ENCODE measurements at regions not wholly inside any gene's neighbourhood (a gene's known extent, or its start where the extent isn't known, plus 50 kb on each side); places are given as distances from the start of the nearest gene placed in this dataset.
"Not testable (repeated sequence)": the region's sequence is repeated elsewhere in the genome, so short reads cannot be mapped to it uniquely, and the experiment has no call there.

- no peak overlapping the region for H3K27ac ChIP-seq (ENCODE audit: low read depth, low read length)
- no peaks in the 10 kb centered on the region for H3K27me3 ChIP-seq (ENCODE audit: insufficient read depth, low read length)
- WGBS, result 94% methylated on average over 12 of the region's 12 CpGs
- H3K36me3 ChIP-seq (ENCODE audit: insufficient read depth, low read length), result no peaks in the 10 kb centered on the region
- no peak overlapping the region for H3K4me3 ChIP-seq (ENCODE audit: low read length)
- no peak overlapping the region for H3K9ac ChIP-seq (ENCODE audit: low read depth, low read length)
- H3K4me1 ChIP-seq (ENCODE audit: insufficient read depth, low read length), result no peaks in the 10 kb centered on the region
- H3K9me3 ChIP-seq (ENCODE audit: insufficient read depth, low read depth, low read length), result no peaks in the 10 kb centered on the region
Measured at GRCh38 chr2:100742277-100743254, 77.4 kb upstream of the NPAS2 start.

- H3K9me3 ChIP-seq (ENCODE audit: insufficient read depth, low read depth, low read length), result no peaks in the 10 kb centered on the region
- H3K27me3 ChIP-seq (ENCODE audit: insufficient read depth, low read length), result no peaks in the 10 kb centered on the region
- no peaks in the 10 kb centered on the region for H3K4me1 ChIP-seq (ENCODE audit: insufficient read depth, low read length)
- no peak overlapping the region for H3K4me3 ChIP-seq (ENCODE audit: low read length)
- no peaks in the 10 kb centered on the region for H3K36me3 ChIP-seq (ENCODE audit: insufficient read depth, low read length)
- WGBS, result 95% methylated on average over 5 of the region's 5 CpGs
- H3K27ac ChIP-seq (ENCODE audit: low read depth, low read length), result no peak overlapping the region
- H3K9ac ChIP-seq (ENCODE audit: low read depth, low read length), result no peak overlapping the region
Measured at GRCh38 chr2:100743741-100744140, 76.2 kb upstream of the NPAS2 start.

GRCh38 chr2:100744184-100744583 lies 75.8 kb upstream of the NPAS2 start:
- Histone ChIP-seq H3K36me3 (ENCODE audit: insufficient read depth, low read length) (no peaks in the 10 kb centered on the region), H3K9me3 (ENCODE audit: insufficient read depth, low read depth, low read length) (no peaks in the 10 kb centered on the region), H3K27ac (ENCODE audit: low read depth, low read length) (no peak overlapping the region), H3K27me3 (ENCODE audit: insufficient read depth, low read length) (no peaks in the 10 kb centered on the region), H3K9ac (ENCODE audit: low read depth, low read length) (no peak overlapping the region), H3K4me1 (ENCODE audit: insufficient read depth, low read length) (no peaks in the 10 kb centered on the region), H3K4me3 (ENCODE audit: low read length) (no peak overlapping the region)
- WGBS, result 95% methylated on average over 11 of the region's 11 CpGs

- Histone ChIP-seq H3K27me3 (ENCODE audit: insufficient read depth, low read length) (no peaks in the 10 kb centered on the region), H3K27ac (ENCODE audit: low read depth, low read length) (no peak overlapping the region), H3K9me3 (ENCODE audit: insufficient read depth, low read depth, low read length) (no peaks in the 10 kb centered on the region), H3K9ac (ENCODE audit: low read depth, low read length) (no peak overlapping the region), H3K4me3 (ENCODE audit: low read length) (no peak overlapping the region), H3K36me3 (ENCODE audit: insufficient read depth, low read length) (no peaks in the 10 kb centered on the region), H3K4me1 (ENCODE audit: insufficient read depth, low read length) (no peaks in the 10 kb centered on the region)
- WGBS, result 89% methylated on average over 5 of the region's 5 CpGs
Measured at GRCh38 chr2:100744589-100744988, 75.3 kb upstream of the NPAS2 start.

GRCh38 chr2:100745604-100746003 lies 74.3 kb upstream of the NPAS2 start:
- Histone ChIP-seq H3K4me1 (ENCODE audit: insufficient read depth, low read length) (no peaks in the 10 kb centered on the region), H3K9me3 (ENCODE audit: insufficient read depth, low read depth, low read length) (no peaks in the 10 kb centered on the region), H3K36me3 (ENCODE audit: insufficient read depth, low read length) (no peaks in the 10 kb centered on the region), H3K27ac (ENCODE audit: low read depth, low read length) (no peak overlapping the region), H3K9ac (ENCODE audit: low read depth, low read length) (no peak overlapping the region), H3K4me3 (ENCODE audit: low read length) (no peak overlapping the region), H3K27me3 (ENCODE audit: insufficient read depth, low read length) (no peaks in the 10 kb centered on the region)
- WGBS, result 93% methylated on average over 5 of the region's 5 CpGs

- Histone ChIP-seq H3K9ac (ENCODE audit: low read depth, low read length) (no peak overlapping the region), H3K4me3 (ENCODE audit: low read length) (no peak overlapping the region), H3K9me3 (ENCODE audit: insufficient read depth, low read depth, low read length) (no peaks in the 10 kb centered on the region), H3K4me1 (ENCODE audit: insufficient read depth, low read length) (no peaks in the 10 kb centered on the region), H3K36me3 (ENCODE audit: insufficient read depth, low read length) (no peaks in the 10 kb centered on the region), H3K27ac (ENCODE audit: low read depth, low read length) (no peak overlapping the region), H3K27me3 (ENCODE audit: insufficient read depth, low read length) (no peaks in the 10 kb centered on the region)
- 100% methylated on average over 2 of the region's 2 CpGs for WGBS
Measured at GRCh38 chr2:100747551-100747950, 72.4 kb upstream of the NPAS2 start.

GRCh38 chr2:100747996-100748615 lies 71.8 kb upstream of the NPAS2 start:
- Histone ChIP-seq H3K9ac (ENCODE audit: low read depth, low read length) (no peak overlapping the region), H3K27me3 (ENCODE audit: insufficient read depth, low read length) (no peaks in the 10 kb centered on the region), H3K36me3 (ENCODE audit: insufficient read depth, low read length) (no peaks in the 10 kb centered on the region), H3K4me1 (ENCODE audit: insufficient read depth, low read length) (no peaks in the 10 kb centered on the region), H3K4me3 (ENCODE audit: low read length) (no peak overlapping the region), H3K27ac (ENCODE audit: low read depth, low read length) (no peak overlapping the region), H3K9me3 (ENCODE audit: insufficient read depth, low read depth, low read length) (no peaks in the 10 kb centered on the region)
- WGBS, result 79% methylated on average over 3 of the region's 5 CpGs

GRCh38 chr2:100748673-100749072 lies 71.3 kb upstream of the NPAS2 start:
- Histone ChIP-seq H3K27ac (ENCODE audit: low read depth, low read length) (no peak overlapping the region), H3K27me3 (ENCODE audit: insufficient read depth, low read length) (no peaks in the 10 kb centered on the region), H3K4me3 (ENCODE audit: low read length) (no peak overlapping the region), H3K9ac (ENCODE audit: low read depth, low read length) (no peak overlapping the region), H3K4me1 (ENCODE audit: insufficient read depth, low read length) (no peaks in the 10 kb centered on the region), H3K9me3 (ENCODE audit: insufficient read depth, low read depth, low read length) (no peaks in the 10 kb centered on the region), H3K36me3 (ENCODE audit: insufficient read depth, low read length) (no peaks in the 10 kb centered on the region)

- no peak overlapping the region for H3K27ac ChIP-seq (ENCODE audit: low read depth, low read length)
- H3K4me1 ChIP-seq (ENCODE audit: insufficient read depth, low read length), result no peaks in the 10 kb centered on the region
- no peaks in the 10 kb centered on the region; the same call in 1 of the 2 replicates for H3K27me3 ChIP-seq (ENCODE audit: insufficient read depth, low read length)
- no peaks in the 10 kb centered on the region for H3K36me3 ChIP-seq (ENCODE audit: insufficient read depth, low read length)
- H3K4me3 ChIP-seq (ENCODE audit: low read length), result no peak overlapping the region
- H3K9ac ChIP-seq (ENCODE audit: low read depth, low read length), result no peak overlapping the region
- WGBS, result 97% methylated on average over 3 of the region's 4 CpGs
- H3K9me3 ChIP-seq (ENCODE audit: insufficient read depth, low read depth, low read length), result no peaks in the 10 kb centered on the region
Measured at GRCh38 chr2:100749771-100750542, 70.0 kb upstream of the NPAS2 start.

GRCh38 chr2:100751871-100752625 lies 67.9 kb upstream of the NPAS2 start:
- H3K9ac ChIP-seq (ENCODE audit: low read depth, low read length); H3K4me3 ChIP-seq (ENCODE audit: low read length); H3K4me1 ChIP-seq (ENCODE audit: insufficient read depth, low read length); H3K27me3 ChIP-seq (ENCODE audit: insufficient read depth, low read length); H3K36me3 ChIP-seq (ENCODE audit: insufficient read depth, low read length); H3K27ac ChIP-seq (ENCODE audit: low read depth, low read length); H3K9me3 ChIP-seq (ENCODE audit: insufficient read depth, low read depth, low read length): not testable (repeated sequence)
- 71% methylated on average over 3 of the region's 5 CpGs for WGBS

All from HUES64 (cell line).